PC-3 (cell line): ENCODE measurements at regions not wholly inside any gene's neighbourhood (a gene's known extent, or its start where the extent isn't known, plus 50 kb on each side); places are given as distances from the start of the nearest gene placed in this dataset.
"Not testable (repeated sequence)": the region's sequence is repeated elsewhere in the genome, so short reads cannot be mapped to it uniquely, and the experiment has no call there.

Experiments
- ATAC-seq: fragments of 200-7000 bp; cut with Tn5 transposase; 2 replicates; pipeline ENCODE4 v1.9.1; 2020; ENCODE audit warnings: mild to moderate bottlenecking, moderate library complexity
- BruUV-seq: library from RNA; stranded (reverse); fragments of 400-500 nt; replicated peaks from 2 replicates; lab custom pipeline; 2021; lab: Mats Ljungman, UMichigan
- CTCF ChIA-PET: fragments of 300-600 bp; sonication (Branson Sonifier 250); formaldehyde crosslinking; loops from one replicate; lab custom pipeline; 2022; ENCODE audit warnings: antibody characterized with exemption; lab: Charles Lee
- POLR2A ChIA-PET: fragments of 300-600 bp; sonication (Branson Sonifier 250); formaldehyde crosslinking; loops from one replicate; lab custom pipeline; 2022; ENCODE audit warnings: antibody characterized with exemption; ENCODE audit not compliant: unreplicated experiment; lab: Charles Lee
- DNase-seq: peaks from one replicate; pipeline ENCODE4 v3.0.0-alpha.2; 2015
- H2AFZ ChIP-seq: fragments of 300-600 bp; sonication (generic); 2 replicates; pipeline ENCODE4 v1.6.0; 2016; ENCODE audit warnings: antibody characterized with exemption, low read length
- H3F3A ChIP-seq: fragments of 300-600 bp; sonication (generic); one replicate; pipeline ENCODE4 v1.6.0; 2017; ENCODE audit warnings: antibody characterized with exemption, low read length, control low read depth, mild to moderate bottlenecking; ENCODE audit not compliant: unreplicated experiment
- H3K27ac ChIP-seq: fragments of 300-600 bp; sonication (generic); 2 replicates; pipeline ENCODE4 v1.5.1; 2016; ENCODE audit warnings: mild to moderate bottlenecking, low read length
- H3K27me3 ChIP-seq: fragments of 300-600 bp; sonication (generic); 2 replicates; pipeline ENCODE4 v1.6.1; 2016; ENCODE audit warnings: low read length, mixed read lengths
- H3K36me3 ChIP-seq: fragments of 300-600 bp; sonication (generic); 2 replicates; pipeline ENCODE4 v1.6.1; 2016; ENCODE audit warnings: low read depth, mixed run types, low read length, mixed read lengths
- H3K4me1 ChIP-seq: fragments of 300-600 bp; sonication (generic); 2 replicates; pipeline ENCODE4 v1.5.1; 2016; ENCODE audit warnings: low read length; ENCODE audit not compliant: insufficient read depth
- H3K4me2 ChIP-seq: fragments of 300-600 bp; sonication (generic); 2 replicates; pipeline ENCODE4 v1.6.0; 2016; ENCODE audit warnings: low read length
- H3K4me3 ChIP-seq: fragments of 300-600 bp; sonication (generic); 2 replicates; pipeline ENCODE4 v1.5.1; 2016; ENCODE audit warnings: mild to moderate bottlenecking, low read length, mixed read lengths
- H3K79me2 ChIP-seq: fragments of 300-600 bp; sonication (generic); 2 replicates; pipeline ENCODE4 v1.6.1; 2017; ENCODE audit warnings: low read length, mixed read lengths
- H3K9ac ChIP-seq: fragments of 300-600 bp; sonication (generic); 2 replicates; pipeline ENCODE4 v1.6.0; 2016; ENCODE audit warnings: mild to moderate bottlenecking, low read length
- H3K9me2 ChIP-seq: fragments of 300-600 bp; sonication (generic); replicated peaks from 2 replicates; pipeline ENCODE4 v1.6.1; 2016; ENCODE audit warnings: mixed run types, low read length, mixed read lengths
- H3K9me3 ChIP-seq: fragments of 300-600 bp; sonication (generic); 2 replicates; pipeline ENCODE4 v1.6.1; 2016; ENCODE audit warnings: low read length, mixed read lengths
- H4K20me1 ChIP-seq: fragments of 300-600 bp; sonication (generic); 2 replicates; pipeline ENCODE4 v1.6.1; 2016; ENCODE audit warnings: low read length, mixed read lengths
- EZH2 ChIP-seq: fragments of 300-600 bp; sonication (generic); IDR thresholded peaks from one replicate; pipeline ENCODE4 v1.6.1; 2017; ENCODE audit warnings: antibody characterized with exemption, mild to moderate bottlenecking, low read length; ENCODE audit not compliant: unreplicated experiment
- EZH2phosphoT487 ChIP-seq: fragments of 300-600 bp; sonication (generic); IDR thresholded peaks from 2 replicates; pipeline ENCODE4 v1.6.1; 2018; ENCODE audit warnings: mild to moderate bottlenecking, antibody characterized with exemption, low read length, borderline replicate concordance
- intact Hi-C: fragments of 100-400 bp; cut with micrococcal nuclease; formaldehyde crosslinking; loops from 2 replicates; pipeline ENCODE4 v1.9.0; 2023
- TF ChIP-seq, protein P1 (sequence below): fragments of 300-600 bp; sonication (generic); conservative IDR thresholded peaks from 2 replicates; pipeline ENCODE4 v1.5.1; 2017; ENCODE audit warnings: antibody characterized with exemption, low read depth, mild to moderate bottlenecking, low read length

DNA sequence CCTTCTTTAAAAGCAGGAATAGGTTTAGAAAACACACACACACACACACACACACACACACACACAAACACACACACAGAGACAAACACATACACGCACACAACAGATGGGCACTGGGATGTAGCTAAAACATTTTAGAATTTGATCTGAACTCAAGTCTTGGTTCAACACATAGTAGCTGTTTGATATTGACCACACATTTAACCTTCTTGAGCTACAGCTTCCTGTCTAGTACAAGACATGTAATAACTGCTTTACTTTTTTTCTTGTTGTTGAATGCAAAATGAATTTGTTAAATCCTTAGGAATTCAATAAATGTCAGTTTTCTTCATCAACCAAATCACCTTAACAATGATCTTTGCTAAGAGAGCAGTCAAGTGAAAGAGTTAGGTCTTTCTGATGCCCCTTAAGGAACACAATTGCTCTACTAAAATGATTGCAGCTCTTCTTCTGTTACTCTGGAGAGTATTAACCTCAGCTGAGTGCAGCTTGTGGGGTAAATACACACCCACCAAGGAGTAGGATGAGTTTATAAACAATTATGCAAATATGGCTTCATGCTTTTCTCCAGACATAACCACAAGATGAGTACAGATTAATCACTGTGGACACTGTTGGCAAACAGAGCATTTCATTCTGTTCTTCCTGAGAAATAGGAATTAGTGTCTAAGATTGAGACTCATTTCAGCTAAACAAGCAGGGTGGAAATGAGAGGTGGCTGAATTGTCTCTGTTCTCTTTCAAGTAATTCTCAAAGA lies 302.9 kb upstream of the PAPPA start:
- Histone ChIP-seq H3K4me1 (peaks cover 13% of the 10 kb centered on the region; the same call in 1 of the 2 replicates), H3K36me3 (no peaks in the 10 kb centered on the region), H3K4me3 (no peak overlapping the region), H3K9ac (no peak overlapping the region), H3F3A (no peaks in the 10 kb centered on the region), H3K9me2 (no peaks in the 10 kb centered on the region), H3K4me2 (no peak overlapping the region), H3K9me3 (no peaks in the 10 kb centered on the region), H4K20me1 (no peaks in the 10 kb centered on the region), H3K27me3 (no peaks in the 10 kb centered on the region), H2AFZ (no peak overlapping the region), H3K27ac (no peak overlapping the region), H3K79me2 (no peaks in the 10 kb centered on the region)
- intact Hi-C loops = no loop called here
- TF ChIP-seq EZH2phosphoT487 = no peak
- no peak for TF ChIP-seq EZH2
- TF ChIP-seq, protein P1, sequence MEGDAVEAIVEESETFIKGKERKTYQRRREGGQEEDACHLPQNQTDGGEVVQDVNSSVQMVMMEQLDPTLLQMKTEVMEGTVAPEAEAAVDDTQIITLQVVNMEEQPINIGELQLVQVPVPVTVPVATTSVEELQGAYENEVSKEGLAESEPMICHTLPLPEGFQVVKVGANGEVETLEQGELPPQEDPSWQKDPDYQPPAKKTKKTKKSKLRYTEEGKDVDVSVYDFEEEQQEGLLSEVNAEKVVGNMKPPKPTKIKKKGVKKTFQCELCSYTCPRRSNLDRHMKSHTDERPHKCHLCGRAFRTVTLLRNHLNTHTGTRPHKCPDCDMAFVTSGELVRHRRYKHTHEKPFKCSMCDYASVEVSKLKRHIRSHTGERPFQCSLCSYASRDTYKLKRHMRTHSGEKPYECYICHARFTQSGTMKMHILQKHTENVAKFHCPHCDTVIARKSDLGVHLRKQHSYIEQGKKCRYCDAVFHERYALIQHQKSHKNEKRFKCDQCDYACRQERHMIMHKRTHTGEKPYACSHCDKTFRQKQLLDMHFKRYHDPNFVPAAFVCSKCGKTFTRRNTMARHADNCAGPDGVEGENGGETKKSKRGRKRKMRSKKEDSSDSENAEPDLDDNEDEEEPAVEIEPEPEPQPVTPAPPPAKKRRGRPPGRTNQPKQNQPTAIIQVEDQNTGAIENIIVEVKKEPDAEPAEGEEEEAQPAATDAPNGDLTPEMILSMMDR = no peak
- DNase-seq = peak; percentile 52
- peak; percentile 43 for ATAC-seq
- no TSS peak for BruUV-seq
- POLR2A ChIA-PET = no interaction called here
- CTCF ChIA-PET = interaction anchor here (0.6 to 0.8 kb wide), 2 partner anchors 178 to 1045 kb away, joined by 3 to 4 read pairs; no protein-coding TSS in a partner anchor

- H3K36me3 ChIP-seq = no peaks in the 10 kb centered on the region
- no peaks in the 10 kb centered on the region for H3K79me2 ChIP-seq
- no peak for DNase-seq
- intact Hi-C loops = no loop called here
- TF ChIP-seq, protein P1 = no peak
- TF ChIP-seq EZH2phosphoT487 = no peak
- TF ChIP-seq EZH2 = no peak
- no peak overlapping the region for H3K4me2 ChIP-seq
- H3K4me1 ChIP-seq = 0 out of 2 replicates have a peak, but pooled peaks cover 4% of the 10 kb centered on the region
- no peak overlapping the region for H3K27ac ChIP-seq
- H3K4me3 ChIP-seq = no peak overlapping the region
- ChIA-PET CTCF (no interaction called here), POLR2A (no interaction called here)
- no peak overlapping the region for H3K9ac ChIP-seq
- H3K9me2 ChIP-seq = no peaks in the 10 kb centered on the region
- BruUV-seq = no TSS peak
- no peak for ATAC-seq
- no peak overlapping the region for H2AFZ ChIP-seq
- H3F3A ChIP-seq = no peaks in the 10 kb centered on the region
- no peaks in the 10 kb centered on the region for H4K20me1 ChIP-seq
- H3K27me3 ChIP-seq = no peaks in the 10 kb centered on the region
- H3K9me3 ChIP-seq = no peaks in the 10 kb centered on the region
Observed at GRCh38 chr9:115855458-115856133, 298.0 kb upstream of the PAPPA start.

DNA sequence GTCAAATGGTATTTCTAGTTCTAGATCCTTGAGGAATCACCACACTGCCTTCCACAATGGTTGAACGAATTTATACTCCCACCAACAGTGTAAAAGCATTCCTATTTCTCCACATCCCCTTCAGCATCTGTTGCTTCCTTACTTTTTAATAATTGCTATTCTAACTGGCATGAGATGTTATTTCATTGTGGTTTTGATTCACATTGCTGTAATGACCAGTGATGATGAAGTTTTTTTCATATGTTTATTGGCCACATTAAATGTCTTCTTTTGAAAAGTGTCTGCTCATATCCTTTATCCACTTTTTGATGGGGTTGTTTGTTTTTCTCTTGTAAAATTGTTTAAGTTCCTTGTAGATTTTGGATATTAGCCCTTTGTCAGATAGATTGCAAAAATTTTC lies 295.2 kb upstream of the PAPPA start:
- intact Hi-C loops, H3F3A ChIP-seq, POLR2A ChIA-PET, H4K20me1 ChIP-seq, CTCF ChIA-PET, H3K27me3 ChIP-seq, H3K36me3 ChIP-seq, H3K27ac ChIP-seq, ATAC-seq, H2AFZ ChIP-seq, H3K9me2 ChIP-seq, H3K79me2 ChIP-seq, BruUV-seq, H3K4me3 ChIP-seq, H3K4me1 ChIP-seq, H3K9ac ChIP-seq, H3K9me3 ChIP-seq, H3K4me2 ChIP-seq: not testable (repeated sequence)
- peak; percentile 7 for DNase-seq
